ENCODE measurements at regions not wholly inside any gene's neighbourhood (a gene's known extent, or its start where the extent isn't known, plus 50 kb on each side); places are given as distances from the start of the nearest gene placed in this dataset.
"Not testable (repeated sequence)": the region's sequence is repeated elsewhere in the genome, so short reads cannot be mapped to it uniquely, and the experiment has no call there.

DNA sequence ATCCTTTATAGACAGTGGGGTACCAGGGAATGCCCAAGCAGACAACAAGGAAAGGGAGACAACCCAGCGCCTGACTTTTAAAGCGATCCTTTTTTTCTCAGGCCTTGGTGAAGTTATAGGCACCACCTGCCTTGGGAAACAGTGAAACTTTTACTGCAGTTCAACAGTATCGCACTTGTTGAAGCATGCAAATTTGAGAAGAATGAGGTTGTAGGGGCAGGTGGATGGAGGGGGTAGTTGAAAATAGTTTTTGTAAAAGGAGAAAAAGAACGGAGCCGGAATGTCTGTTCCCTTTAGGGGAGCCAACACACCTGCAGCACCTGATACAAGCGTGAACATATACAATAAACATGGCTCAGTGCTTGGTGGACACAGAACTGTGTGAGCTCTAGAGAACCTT is 190.2 kb upstream of the NR3C1 start:
- H3K9me3 ChIP-seq, result no peaks in the 10 kb centered on the region
- no peaks in the 10 kb centered on the region for H3K27me3 ChIP-seq
- WGBS, 2 donors (ENCODE audit: low coverage in 1 of 2), result 83 to 91% methylated on average over 6 of the region's 6 CpGs
- no peak overlapping the region for H3K4me3 ChIP-seq
- no peaks in the 10 kb centered on the region for H3K36me3 ChIP-seq
- TF ChIP-seq CTCF (IDR thresholded peaks at IDR 0.05) (no peak), POLR2A (IDR thresholded peaks at IDR 0.05) (no peak), EP300 (IDR thresholded peaks at IDR 0.05) (no peak), POLR2AphosphoS5 (IDR thresholded peaks at IDR 0.05) (no peak)
- ATAC-seq, result no peak
- H3K4me1 ChIP-seq, result no peaks in the 10 kb centered on the region
- H3K27ac ChIP-seq, result no peak overlapping the region

DNA sequence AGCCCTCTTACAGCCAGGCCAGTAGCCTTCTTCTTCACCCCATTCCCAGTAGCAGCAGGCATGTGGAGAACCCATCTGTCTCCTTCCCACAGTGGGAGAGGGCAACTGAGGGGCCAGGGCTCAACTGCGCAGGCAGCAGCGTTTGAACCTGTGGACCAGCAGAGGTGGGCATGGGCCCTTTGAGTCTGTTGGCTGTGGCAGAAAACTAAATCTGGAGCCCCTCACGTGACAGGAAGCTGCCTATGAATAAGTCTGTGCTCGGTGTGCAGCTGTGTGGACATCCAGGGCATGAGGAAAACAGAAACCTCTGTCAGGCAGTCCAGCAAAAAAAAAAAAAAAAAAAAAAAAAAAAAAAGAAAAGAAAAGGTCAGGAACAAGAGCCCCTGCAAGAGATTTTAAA is 189.2 kb upstream of the NR3C1 start:
- H3K27me3 ChIP-seq, result no peaks in the 10 kb centered on the region
- H3K9me3 ChIP-seq, result no peaks in the 10 kb centered on the region
- H3K36me3 ChIP-seq, result no peaks in the 10 kb centered on the region
- no peak for TF ChIP-seq CTCF (IDR thresholded peaks at IDR 0.05)
- H3K27ac ChIP-seq, result no peak overlapping the region
- no peaks in the 10 kb centered on the region for H3K4me1 ChIP-seq
- 60% methylated on average over 2 of the region's 4 CpGs; no CpG with 5 or more reads in 1 of the 2 donors for WGBS, 2 donors (ENCODE audit: low coverage in 1 of 2)
- H3K4me3 ChIP-seq, result no peak overlapping the region
- ATAC-seq, result no peak

- H3K4me1 ChIP-seq, result no peaks in the 10 kb centered on the region
- H3K9me3 ChIP-seq, result no peaks in the 10 kb centered on the region
- H3K4me3 ChIP-seq, result no peak overlapping the region
- no peak overlapping the region for H3K27ac ChIP-seq
- no peaks in the 10 kb centered on the region for H3K36me3 ChIP-seq
- 81 to 84% methylated on average over 7 of the region's 7 CpGs for WGBS, 2 donors (ENCODE audit: low coverage in 1 of 2)
- ATAC-seq, result no peak
- TF ChIP-seq POLR2A (IDR thresholded peaks at IDR 0.05), result no peak
- TF ChIP-seq CTCF (IDR thresholded peaks at IDR 0.05), result no peak
- TF ChIP-seq POLR2AphosphoS5 (IDR thresholded peaks at IDR 0.05), result no peak
- no peak for TF ChIP-seq EP300 (IDR thresholded peaks at IDR 0.05)
- H3K27me3 ChIP-seq, result no peaks in the 10 kb centered on the region
These were observed 185.6 kb upstream of the NR3C1 start for GRCh38 chr5:143588933-143589662.

GRCh38 chr5:143588121-143588520 is 184.6 kb upstream of the NR3C1 start:
- not testable (repeated sequence) for H3K27ac ChIP-seq, ATAC-seq, H3K9me3 ChIP-seq, H3K36me3 ChIP-seq, H3K4me1 ChIP-seq, H3K4me3 ChIP-seq, H3K27me3 ChIP-seq
- WGBS, 2 donors (ENCODE audit: low coverage in 1 of 2), result 88 to 93% methylated on average over 2 to 3 of the region's 3 CpGs

DNA sequence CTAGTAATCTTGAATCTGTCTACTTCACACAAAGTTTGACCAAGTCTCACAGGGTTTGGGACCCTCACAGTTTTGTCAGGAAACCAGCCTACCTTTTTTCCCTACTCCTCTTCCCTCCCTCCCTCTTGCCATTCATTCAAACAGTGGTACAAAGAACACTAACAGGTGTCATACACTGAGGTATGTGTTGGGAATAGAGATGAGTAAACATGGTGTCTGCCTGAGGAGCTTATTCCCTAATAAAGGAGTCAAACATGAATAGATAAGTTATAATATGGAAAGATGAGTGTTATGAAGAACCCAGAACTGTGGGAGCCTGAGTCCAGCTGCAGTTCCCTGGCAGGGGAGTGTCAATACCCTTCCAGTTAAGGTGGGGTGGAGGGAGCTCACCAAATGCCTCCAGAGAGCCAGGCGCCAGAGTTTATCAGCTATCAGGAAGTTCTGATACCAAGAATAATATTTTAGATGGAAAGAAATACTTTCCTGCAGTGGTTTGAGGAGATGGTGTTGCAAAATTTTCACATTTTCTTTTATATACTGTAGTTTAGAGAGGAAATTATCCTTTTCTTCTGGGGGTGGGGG is 183.4 kb upstream of the NR3C1 start:
- no peaks in the 10 kb centered on the region for H3K27me3 ChIP-seq
- ATAC-seq, result no peak
- H3K4me1 ChIP-seq, result no peaks in the 10 kb centered on the region
- no peak for TF ChIP-seq EP300 (IDR thresholded peaks at IDR 0.05)
- TF ChIP-seq POLR2AphosphoS5 (IDR thresholded peaks at IDR 0.05), result no peak
- no peak for TF ChIP-seq CTCF (IDR thresholded peaks at IDR 0.05)
- no peak for TF ChIP-seq POLR2A (IDR thresholded peaks at IDR 0.05)
- no peaks in the 10 kb centered on the region for H3K9me3 ChIP-seq
- H3K36me3 ChIP-seq, result no peaks in the 10 kb centered on the region
- H3K27ac ChIP-seq, result no peak overlapping the region
- 71 to 92% methylated on average over 1 of the region's 1 CpG for WGBS, 2 donors (ENCODE audit: low coverage in 1 of 2)
- H3K4me3 ChIP-seq, result no peak overlapping the region

All from gastroesophageal sphincter (tissue), 4 donors.